ENCODE measurements at regions not wholly inside any gene's neighbourhood (a gene's known extent, or its start where the extent isn't known, plus 50 kb on each side); places are given as distances from the start of the nearest gene placed in this dataset.
"Not testable (repeated sequence)": the region's sequence is repeated elsewhere in the genome, so short reads cannot be mapped to it uniquely, and the experiment has no call there.

DNA sequence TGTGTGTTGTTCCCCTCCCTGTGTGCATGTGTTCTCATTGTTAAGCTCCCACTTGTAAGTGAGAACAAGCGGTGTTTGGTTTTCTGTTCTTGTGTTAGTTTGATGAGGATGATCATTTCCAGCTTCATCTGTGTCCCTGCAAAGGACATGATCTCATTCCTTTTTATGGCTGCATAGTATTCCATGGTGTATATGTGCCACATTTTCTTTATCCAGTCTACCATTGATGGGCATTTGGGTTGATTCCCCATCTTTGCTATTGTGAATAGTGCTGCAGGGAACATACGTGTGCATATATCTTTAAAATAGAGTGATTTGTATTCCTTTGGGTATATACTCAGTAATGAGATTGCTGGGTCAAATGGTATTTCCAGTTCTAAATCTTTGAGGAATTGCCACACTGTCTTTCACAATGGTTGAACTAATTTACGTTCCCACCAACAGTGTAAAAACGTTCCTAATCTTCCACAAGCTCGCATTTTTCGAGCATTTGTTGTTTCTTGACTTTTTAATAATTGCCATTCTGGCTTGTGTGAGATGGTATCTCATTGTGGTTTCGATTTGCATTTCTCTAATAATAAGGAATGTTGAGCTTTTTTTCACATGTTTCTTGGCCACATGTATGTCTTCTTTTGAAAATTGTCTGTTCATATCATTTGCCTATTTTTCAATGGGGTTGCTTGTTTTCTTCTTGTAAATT lies 60.6 kb upstream of the PPP1R12A start:
- intact Hi-C loops (cut with micrococcal nuclease); ATAC-seq: not testable (repeated sequence)

DNA sequence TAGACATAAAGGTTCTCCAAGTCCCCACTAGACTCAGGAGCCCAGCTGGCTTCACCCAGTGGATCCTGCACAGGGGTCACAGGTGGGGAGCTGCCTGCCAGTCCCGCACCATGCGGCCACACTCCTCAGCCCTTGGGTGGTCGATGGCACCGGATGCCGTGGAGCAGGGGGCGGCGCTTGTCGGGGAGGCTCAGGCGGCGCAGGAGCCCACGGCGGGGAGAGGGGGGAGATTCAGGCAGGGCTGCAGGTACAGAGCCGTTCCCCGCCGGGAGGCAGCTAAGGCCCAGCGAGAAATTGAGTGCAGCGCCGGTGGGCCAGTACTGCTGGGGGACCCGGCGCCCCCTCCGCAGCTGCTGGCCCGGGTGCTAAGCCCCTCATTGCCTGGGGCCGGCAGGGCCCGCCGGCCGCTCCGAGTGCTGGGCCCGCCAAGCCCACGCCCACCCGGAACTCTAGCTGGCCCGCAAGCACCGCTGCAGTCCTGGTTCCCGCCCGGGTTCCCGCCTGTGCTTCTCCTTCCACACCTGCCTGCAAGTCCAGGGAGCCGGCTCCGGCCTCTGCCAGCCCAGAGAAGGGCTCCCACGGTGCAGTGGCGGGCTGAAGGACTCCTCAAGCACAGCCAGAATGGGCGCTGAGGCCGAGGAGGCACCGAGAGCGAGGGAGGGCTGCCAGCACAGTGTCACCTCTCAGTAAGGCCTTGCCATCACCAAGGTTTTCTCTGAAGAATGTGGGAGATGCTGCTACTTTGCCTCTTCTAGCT lies 58.4 kb upstream of the PPP1R12A start:
- ATAC-seq, result no peak
- DNase-seq, result no peak
- intact Hi-C loops (cut with micrococcal nuclease), result no loop called here

More for the DNA sequence above, 60.6 kb upstream of the PPP1R12A start:
- not testable (repeated sequence) for DNase-seq

DNA sequence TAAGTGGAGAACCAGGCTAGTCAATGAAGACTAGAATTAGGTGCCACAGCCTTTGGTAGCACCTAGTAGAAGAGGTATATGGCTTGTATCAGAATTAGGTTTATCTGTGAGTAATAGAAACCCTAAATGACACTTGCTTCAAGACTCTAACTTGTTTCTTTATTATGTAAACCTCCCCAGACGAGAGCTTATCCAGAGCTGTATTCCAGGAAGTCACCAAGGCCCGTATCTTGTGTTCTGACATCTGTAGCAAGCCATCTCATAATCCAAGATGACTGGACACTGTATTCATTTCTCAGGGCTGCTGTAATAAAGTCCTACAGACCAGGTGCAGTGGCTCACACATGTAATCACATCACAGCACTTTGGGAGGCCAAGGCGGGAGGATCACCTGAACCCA lies 56.7 kb upstream of the PPP1R12A start:
- intact Hi-C loops (cut with micrococcal nuclease), result no loop called here
- DNase-seq (no peak), ATAC-seq (no peak)

DNA sequence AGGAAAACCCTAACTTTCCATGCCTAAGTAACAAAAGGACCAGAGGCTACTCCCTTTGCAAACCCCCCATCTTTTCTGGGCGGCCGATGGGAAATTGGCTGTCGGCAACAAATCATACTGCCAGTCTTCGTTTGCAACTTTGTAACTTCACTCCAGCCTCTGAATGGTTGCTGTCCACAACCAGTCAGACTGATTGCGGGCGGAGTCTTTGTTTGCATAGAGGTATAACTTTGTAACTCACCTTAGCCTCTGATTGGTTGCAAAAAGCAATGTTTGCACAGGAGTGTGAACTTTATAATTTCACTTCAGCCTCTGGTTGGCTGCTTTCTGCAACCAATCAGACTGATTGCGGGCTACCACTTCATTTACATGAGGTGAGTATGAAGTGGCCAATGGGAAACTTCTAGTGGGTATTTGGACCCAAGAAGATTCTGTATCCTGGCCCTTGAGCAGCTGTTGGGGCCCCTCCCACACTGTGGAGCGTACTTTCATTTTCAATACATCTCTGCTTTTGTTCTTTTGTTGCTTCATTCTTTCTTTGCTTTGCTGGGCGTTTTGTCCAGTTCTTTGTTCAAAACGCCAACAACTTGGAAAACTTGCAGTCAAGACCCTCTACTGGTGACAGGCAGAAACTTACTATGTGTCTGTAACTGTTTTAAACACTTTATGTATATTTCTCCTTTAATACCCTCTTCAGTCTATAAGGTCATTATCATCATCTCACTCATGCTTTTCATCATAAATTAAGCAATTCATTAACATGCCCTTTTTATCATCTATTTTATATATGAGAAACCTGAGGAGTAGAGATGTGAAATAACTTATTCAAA lies 55.8 kb upstream of the PPP1R12A start:
- intact Hi-C loops (cut with micrococcal nuclease); ATAC-seq; DNase-seq: not testable (repeated sequence)

DNA sequence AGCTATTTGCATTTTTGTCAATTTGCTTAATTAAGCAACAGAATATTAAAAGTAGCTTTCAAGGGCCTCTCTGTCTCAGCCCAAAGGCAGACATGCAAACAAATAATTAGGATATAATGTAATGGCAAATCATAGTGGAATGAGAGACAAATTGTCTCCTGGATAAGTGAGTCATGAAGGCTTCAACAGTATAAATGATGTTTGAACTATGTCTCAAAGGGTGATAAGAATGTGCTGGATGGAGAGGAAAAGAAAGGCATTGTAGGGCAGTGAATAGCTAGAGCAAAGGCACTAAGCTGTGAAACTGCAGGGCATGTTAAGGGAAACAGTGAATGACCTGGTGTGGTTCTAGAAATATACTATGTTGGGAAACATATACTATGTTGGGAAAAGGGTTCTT lies 53.5 kb upstream of the PPP1R12A start:
- intact Hi-C loops (cut with micrococcal nuclease), result no loop called here
- ATAC-seq, result no peak

DNA sequence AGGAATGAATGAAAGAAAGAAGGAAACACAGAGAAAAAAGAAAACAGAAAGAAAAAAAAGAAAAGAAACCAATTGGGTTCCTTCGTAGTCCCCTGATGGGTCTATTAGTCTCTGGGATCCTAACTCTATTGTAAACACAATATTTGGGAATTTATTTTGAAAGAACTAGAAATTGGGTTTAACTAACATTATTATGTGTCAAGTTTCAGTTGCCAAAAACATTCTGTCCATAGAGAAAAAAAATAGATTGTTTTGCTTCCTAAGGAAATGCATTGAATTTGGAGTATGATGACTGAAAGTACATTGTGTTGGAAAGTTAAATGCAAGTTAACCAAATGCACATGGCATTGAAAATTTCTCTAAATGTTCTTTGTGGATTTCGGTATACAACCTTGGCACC lies 52.8 kb upstream of the PPP1R12A start:
- ATAC-seq (no peak), DNase-seq (no peak)
- intact Hi-C loops (cut with micrococcal nuclease), result no loop called here

More for the DNA sequence above, 53.5 kb upstream of the PPP1R12A start:
- DNase-seq, result no peak
